ENCODE measurements at regions not wholly inside any gene's neighbourhood (a gene's known extent, or its start where the extent isn't known, plus 50 kb on each side); places are given as distances from the start of the nearest gene placed in this dataset.

DNA sequence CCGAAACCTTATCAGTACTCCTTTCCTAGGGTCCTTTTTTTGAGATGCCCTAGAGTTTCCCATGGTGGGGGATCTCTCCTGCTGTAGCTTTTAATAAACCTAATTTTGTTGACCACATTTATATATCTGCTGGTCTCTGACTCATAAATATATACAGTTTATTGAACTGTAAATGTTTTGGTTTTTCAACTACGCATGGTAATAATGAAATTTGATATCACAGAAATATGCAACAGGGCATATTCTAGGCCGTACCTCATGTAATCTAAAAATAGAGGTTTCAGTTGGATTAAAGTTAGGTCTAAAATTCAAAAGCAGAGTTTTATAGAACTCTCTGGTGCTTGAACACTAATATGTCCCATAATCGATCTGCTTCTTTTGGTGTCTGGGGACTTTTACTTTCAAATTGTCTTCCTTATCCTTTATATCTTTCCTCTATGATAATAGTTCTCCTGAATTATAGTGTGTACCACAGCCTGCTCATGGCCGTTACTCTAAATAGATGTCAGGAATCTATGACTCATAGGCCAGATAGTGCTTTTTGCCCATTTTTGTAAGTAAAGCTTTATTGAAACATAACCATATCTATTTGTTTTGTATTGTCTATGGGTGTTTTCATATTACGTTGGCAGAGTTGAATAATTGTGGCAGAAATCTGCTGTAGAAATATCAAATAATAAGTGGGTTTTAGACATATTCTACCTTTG, 324.8 kb upstream of the PCDH9 start:
- WGBS, 2 donors = 91% methylated on average over 6 of the region's 6 CpGs
- Histone ChIP-seq H3K4me3 (replicated peaks in 1 of 3) (no peak overlapping the region), H3K4me1 (no peaks in the 10 kb centered on the region), H3K36me3 (no peaks in the 10 kb centered on the region), H3K9me3 (no peaks in the 10 kb centered on the region), H3K27me3 (no peaks in the 10 kb centered on the region), H3K27ac (no peak overlapping the region)
- intact Hi-C loops (cut with DNase I) = no loop called here
- DNase-seq = no peak
- no peak for TF ChIP-seq POLR2A (IDR thresholded peaks at IDR 0.05)
- TF ChIP-seq, protein P1, sequence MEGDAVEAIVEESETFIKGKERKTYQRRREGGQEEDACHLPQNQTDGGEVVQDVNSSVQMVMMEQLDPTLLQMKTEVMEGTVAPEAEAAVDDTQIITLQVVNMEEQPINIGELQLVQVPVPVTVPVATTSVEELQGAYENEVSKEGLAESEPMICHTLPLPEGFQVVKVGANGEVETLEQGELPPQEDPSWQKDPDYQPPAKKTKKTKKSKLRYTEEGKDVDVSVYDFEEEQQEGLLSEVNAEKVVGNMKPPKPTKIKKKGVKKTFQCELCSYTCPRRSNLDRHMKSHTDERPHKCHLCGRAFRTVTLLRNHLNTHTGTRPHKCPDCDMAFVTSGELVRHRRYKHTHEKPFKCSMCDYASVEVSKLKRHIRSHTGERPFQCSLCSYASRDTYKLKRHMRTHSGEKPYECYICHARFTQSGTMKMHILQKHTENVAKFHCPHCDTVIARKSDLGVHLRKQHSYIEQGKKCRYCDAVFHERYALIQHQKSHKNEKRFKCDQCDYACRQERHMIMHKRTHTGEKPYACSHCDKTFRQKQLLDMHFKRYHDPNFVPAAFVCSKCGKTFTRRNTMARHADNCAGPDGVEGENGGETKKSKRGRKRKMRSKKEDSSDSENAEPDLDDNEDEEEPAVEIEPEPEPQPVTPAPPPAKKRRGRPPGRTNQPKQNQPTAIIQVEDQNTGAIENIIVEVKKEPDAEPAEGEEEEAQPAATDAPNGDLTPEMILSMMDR (IDR thresholded peaks at IDR 0.05) = no peak

DNA sequence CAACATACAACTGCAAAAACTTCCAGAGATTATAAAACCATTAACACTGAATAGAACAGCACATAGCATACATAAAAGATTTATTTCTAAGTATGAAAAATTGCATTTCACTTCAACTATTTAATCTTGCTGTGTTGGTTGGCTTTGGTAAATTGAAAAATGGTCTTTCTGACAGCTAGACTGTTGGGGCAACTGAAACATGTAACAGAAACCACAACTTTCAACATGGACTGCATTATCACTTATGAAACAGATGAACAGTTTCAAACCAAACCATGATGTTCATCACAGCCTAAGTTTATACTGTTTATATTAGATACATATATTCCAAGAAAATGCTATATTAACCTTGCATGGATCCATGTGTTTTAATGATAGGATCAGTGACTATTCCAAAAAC, 324.1 kb upstream of the PCDH9 start:
- TF ChIP-seq, protein P1 (IDR thresholded peaks at IDR 0.05) = no peak
- TF ChIP-seq POLR2A (IDR thresholded peaks at IDR 0.05) = no peak
- H3K36me3 ChIP-seq = no peaks in the 10 kb centered on the region
- intact Hi-C loops (cut with DNase I) = no loop called here

DNA sequence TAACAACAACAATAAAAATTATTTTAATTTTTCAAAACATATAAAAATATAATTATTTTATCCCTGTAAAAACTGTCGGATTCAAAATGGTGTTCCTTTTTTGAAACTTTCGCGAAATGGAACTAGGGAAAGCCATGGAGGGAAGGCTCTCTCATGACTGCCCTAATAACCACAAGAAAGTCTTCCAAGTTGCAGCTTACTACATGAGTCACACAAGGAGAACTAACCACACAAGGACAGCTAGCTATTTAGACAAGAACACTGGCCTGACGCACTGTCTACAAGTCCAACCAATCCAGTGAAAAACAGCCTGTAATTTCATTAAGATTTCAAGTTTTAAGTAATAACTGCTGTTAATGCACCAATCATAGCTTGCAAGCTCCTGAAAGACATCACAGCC, 319.2 kb upstream of the PCDH9 start:
- 93 to 94% methylated on average over 4 of the region's 4 CpGs for WGBS, 2 donors
- no peak overlapping the region for H3K4me3 ChIP-seq (replicated peaks in 1 of 3)
- no peak for TF ChIP-seq POLR2A (IDR thresholded peaks at IDR 0.05)
- TF ChIP-seq, protein P1 (IDR thresholded peaks at IDR 0.05) = no peak
- no peak overlapping the region for H3K27ac ChIP-seq
- no peaks in the 10 kb centered on the region for H3K27me3 ChIP-seq
- no peak for DNase-seq
- intact Hi-C loops (cut with DNase I) = no loop called here
- no peaks in the 10 kb centered on the region for H3K36me3 ChIP-seq
- no peaks in the 10 kb centered on the region for H3K9me3 ChIP-seq
- H3K4me1 ChIP-seq = no peaks in the 10 kb centered on the region

More for the DNA sequence above, 324.1 kb upstream of the PCDH9 start:
- H3K4me3 ChIP-seq (replicated peaks in 1 of 3) = no peak overlapping the region
- H3K9me3 ChIP-seq = no peaks in the 10 kb centered on the region
- H3K27ac ChIP-seq = no peak overlapping the region
- H3K4me1 ChIP-seq = no peaks in the 10 kb centered on the region
- DNase-seq = no peak
- no peaks in the 10 kb centered on the region for H3K27me3 ChIP-seq

DNA sequence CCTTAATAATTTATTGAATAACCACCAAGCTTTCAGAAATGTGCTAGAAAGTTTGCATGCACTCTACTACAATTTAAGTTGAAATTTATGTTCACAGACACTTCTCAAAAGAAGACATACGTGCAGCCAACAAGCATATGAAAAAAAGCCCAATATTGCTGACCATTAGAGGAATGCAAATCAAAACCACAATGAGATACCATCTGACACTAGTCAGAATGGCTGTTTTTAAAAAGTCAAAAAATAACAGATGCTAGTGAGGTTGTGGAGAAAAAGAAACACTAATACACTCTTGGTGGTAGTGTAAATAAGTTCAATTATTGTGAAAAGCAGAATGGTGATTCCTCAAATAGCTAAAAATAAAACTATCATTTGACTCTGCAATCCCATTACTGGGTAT, 308.8 kb upstream of the PCDH9 start:
- intact Hi-C loops (cut with DNase I) = no loop called here
- no peaks in the 10 kb centered on the region for H3K4me1 ChIP-seq
- WGBS, 2 donors = 62 to 69% methylated on average over 1 of the region's 1 CpG
- H3K27ac ChIP-seq = no peak overlapping the region
- no peaks in the 10 kb centered on the region for H3K36me3 ChIP-seq
- DNase-seq = no peak
- no peaks in the 10 kb centered on the region for H3K27me3 ChIP-seq
- no peaks in the 10 kb centered on the region for H3K9me3 ChIP-seq
- H3K4me3 ChIP-seq (replicated peaks in 1 of 3) = no peak overlapping the region
- no peak for TF ChIP-seq POLR2A (IDR thresholded peaks at IDR 0.05)
- TF ChIP-seq, protein P1 (IDR thresholded peaks at IDR 0.05) = no peak

DNA sequence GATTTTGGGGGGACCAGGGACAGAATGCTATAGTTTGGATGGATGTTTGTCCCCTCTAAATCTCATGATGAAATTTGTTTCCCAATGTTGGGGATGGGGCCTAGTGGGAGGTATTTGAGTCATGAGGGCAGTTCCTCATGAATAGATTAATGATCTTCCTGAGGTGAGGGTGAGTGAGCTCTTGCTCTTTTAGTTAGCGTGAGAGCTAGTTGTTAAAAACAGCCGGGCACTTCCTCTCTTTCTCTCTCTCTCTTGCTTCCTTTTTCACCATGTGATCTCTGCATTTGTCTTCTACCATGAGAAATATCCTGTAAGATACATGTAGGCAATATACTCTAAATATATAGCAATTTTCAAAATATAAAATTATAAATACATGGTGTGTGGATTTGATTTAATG, 290.8 kb upstream of the PCDH9 start:
- H3K36me3 ChIP-seq = no peaks in the 10 kb centered on the region
- no peak overlapping the region for H3K27ac ChIP-seq
- H3K9me3 ChIP-seq = no peaks in the 10 kb centered on the region
- DNase-seq = no peak
- WGBS, 2 donors = 75 to 77% methylated on average over 2 of the region's 2 CpGs
- H3K27me3 ChIP-seq = no peaks in the 10 kb centered on the region
- TF ChIP-seq, protein P1 (IDR thresholded peaks at IDR 0.05) = no peak
- no peak for TF ChIP-seq POLR2A (IDR thresholded peaks at IDR 0.05)
- no peak overlapping the region for H3K4me3 ChIP-seq (replicated peaks in 1 of 3)
- no peaks in the 10 kb centered on the region for H3K4me1 ChIP-seq
- intact Hi-C loops (cut with DNase I) = no loop called here
